ENCODE measurements at regions not wholly inside any gene's neighbourhood (a gene's known extent, or its start where the extent isn't known, plus 50 kb on each side); places are given as distances from the start of the nearest gene placed in this dataset.

DNA sequence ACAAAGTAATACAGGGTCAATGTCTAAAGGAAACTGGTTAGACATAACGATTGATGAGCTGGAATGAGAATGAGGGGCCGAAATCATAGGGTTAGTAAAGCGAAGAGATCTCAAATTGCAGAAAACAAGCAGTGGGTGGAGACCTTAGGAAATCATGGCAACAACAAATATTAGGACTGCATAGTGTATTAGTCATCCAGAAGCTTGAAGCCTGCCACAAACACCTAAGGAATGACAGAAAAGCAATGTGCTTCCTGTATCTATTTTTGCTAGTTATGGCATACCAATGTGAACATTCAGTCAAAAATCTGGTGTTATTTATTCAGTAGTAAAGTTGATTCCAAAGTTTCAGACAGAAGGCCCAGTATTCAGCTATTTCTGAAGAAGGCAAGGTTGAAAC, 410.9 kb upstream of the CT83 start:
- 61 to 80% methylated on average over 2 to 3 of the region's 3 CpGs for WGBS, 2 donors (ENCODE audit: low coverage in 1 of 2)
- H3K4me1 ChIP-seq, result no peaks in the 10 kb centered on the region
- intact Hi-C loops (cut with DNase I; ENCODE audit: low total_unique reads) (no loop called here), in situ Hi-C loops (cut with MboI; ENCODE audit: low pct_ligation_motif_present in 1 of 4, low pct_unique_long_range_greater_than_20kb in 1 of 4, low sequenced_read_pairs in 3 of 4) (no loop called here)
- no peak overlapping the region for H3K4me3 ChIP-seq
- no peaks in the 10 kb centered on the region for H3K27me3 ChIP-seq
- H3K9me3 ChIP-seq, result no peaks in the 10 kb centered on the region
- DNase-seq, result no peak
- no peaks in the 10 kb centered on the region for H3K36me3 ChIP-seq
- TF ChIP-seq EP300 (IDR thresholded peaks at IDR 0.05; ENCODE audit: low read depth) (no peak), POLR2A (IDR thresholded peaks at IDR 0.05) (no peak), POLR2AphosphoS5 (IDR thresholded peaks at IDR 0.05) (no peak)
- TF ChIP-seq, protein P1, sequence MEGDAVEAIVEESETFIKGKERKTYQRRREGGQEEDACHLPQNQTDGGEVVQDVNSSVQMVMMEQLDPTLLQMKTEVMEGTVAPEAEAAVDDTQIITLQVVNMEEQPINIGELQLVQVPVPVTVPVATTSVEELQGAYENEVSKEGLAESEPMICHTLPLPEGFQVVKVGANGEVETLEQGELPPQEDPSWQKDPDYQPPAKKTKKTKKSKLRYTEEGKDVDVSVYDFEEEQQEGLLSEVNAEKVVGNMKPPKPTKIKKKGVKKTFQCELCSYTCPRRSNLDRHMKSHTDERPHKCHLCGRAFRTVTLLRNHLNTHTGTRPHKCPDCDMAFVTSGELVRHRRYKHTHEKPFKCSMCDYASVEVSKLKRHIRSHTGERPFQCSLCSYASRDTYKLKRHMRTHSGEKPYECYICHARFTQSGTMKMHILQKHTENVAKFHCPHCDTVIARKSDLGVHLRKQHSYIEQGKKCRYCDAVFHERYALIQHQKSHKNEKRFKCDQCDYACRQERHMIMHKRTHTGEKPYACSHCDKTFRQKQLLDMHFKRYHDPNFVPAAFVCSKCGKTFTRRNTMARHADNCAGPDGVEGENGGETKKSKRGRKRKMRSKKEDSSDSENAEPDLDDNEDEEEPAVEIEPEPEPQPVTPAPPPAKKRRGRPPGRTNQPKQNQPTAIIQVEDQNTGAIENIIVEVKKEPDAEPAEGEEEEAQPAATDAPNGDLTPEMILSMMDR (IDR thresholded peaks at IDR 0.05), result no peak
- H3K27ac ChIP-seq, result no peak overlapping the region

DNA sequence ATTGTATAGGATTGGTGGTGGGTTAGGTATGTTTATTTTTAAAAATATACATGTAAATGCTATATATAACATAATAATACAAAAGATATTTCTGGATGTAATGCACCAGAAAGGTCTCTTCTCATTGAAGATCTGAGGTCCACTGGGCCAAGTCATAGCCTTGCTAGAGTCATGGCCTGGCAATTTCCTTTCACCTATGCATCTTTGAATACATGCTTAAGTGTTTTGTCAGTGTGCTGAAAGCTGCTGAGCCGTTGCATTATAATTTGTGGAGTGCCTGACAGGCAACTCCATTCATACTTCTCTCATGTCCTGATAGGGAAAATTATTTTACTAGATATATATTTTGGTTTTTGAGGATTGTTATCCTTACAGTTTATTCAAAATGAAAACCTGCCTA, 410.2 kb upstream of the CT83 start:
- in situ Hi-C loops (cut with MboI; ENCODE audit: low pct_ligation_motif_present in 1 of 4, low pct_unique_long_range_greater_than_20kb in 1 of 4, low sequenced_read_pairs in 3 of 4), result no loop called here
- H3K9me3 ChIP-seq, result no peaks in the 10 kb centered on the region
- no peaks in the 10 kb centered on the region for H3K4me1 ChIP-seq
- no peak for DNase-seq
- H3K4me3 ChIP-seq, result no peak overlapping the region
- H3K36me3 ChIP-seq, result no peaks in the 10 kb centered on the region
- H3K27ac ChIP-seq, result no peak overlapping the region
- intact Hi-C loops (cut with DNase I; ENCODE audit: low total_unique reads), result no loop called here
- TF ChIP-seq POLR2AphosphoS5 (IDR thresholded peaks at IDR 0.05) (no peak), EP300 (IDR thresholded peaks at IDR 0.05; ENCODE audit: low read depth) (no peak), POLR2A (IDR thresholded peaks at IDR 0.05) (no peak)
- TF ChIP-seq, protein P1 (IDR thresholded peaks at IDR 0.05), result no peak
- no peaks in the 10 kb centered on the region for H3K27me3 ChIP-seq
- WGBS, 2 donors (ENCODE audit: low coverage in 1 of 2), result 63 to 80% methylated on average over 1 of the region's 1 CpG

DNA sequence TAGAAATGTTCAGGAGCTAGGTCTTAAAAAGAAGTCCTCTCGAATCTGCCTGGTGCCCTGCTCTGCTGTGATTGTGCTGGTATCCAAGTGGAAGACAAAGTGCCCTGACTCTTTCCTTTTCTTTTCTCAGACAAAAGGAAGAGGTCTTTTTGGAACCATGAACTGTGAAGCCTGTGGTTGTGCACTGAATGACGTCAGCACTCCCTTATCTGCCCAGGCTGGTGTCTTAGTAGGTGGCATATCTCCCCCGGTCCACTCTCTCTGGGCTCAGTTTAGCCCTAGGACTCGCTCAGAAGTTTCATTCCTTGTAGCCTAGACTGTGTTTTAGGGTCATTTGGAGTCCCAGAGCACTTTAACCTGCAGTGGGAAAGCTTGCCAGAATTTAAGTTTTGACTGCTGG, 400.3 kb upstream of the CT83 start:
- Histone ChIP-seq H3K4me3 (no peak overlapping the region), H3K4me1 (no peaks in the 10 kb centered on the region), H3K27ac (no peak overlapping the region), H3K36me3 (no peaks in the 10 kb centered on the region), H3K27me3 (no peaks in the 10 kb centered on the region), H3K9me3 (no peaks in the 10 kb centered on the region)
- in situ Hi-C loops (cut with MboI; ENCODE audit: low pct_ligation_motif_present in 1 of 4, low pct_unique_long_range_greater_than_20kb in 1 of 4, low sequenced_read_pairs in 3 of 4) (no loop called here), intact Hi-C loops (cut with DNase I; ENCODE audit: low total_unique reads) (no loop called here)
- TF ChIP-seq EP300 (IDR thresholded peaks at IDR 0.05; ENCODE audit: low read depth), result no peak
- TF ChIP-seq POLR2AphosphoS5 (IDR thresholded peaks at IDR 0.05), result no peak
- TF ChIP-seq, protein P1 (IDR thresholded peaks at IDR 0.05), result no peak
- no peak for TF ChIP-seq POLR2A (IDR thresholded peaks at IDR 0.05)
- no peak for DNase-seq
- 69% methylated on average over 4 of the region's 4 CpGs; no CpG with 5 or more reads in 1 of the 2 donors for WGBS, 2 donors (ENCODE audit: low coverage in 1 of 2)

DNA sequence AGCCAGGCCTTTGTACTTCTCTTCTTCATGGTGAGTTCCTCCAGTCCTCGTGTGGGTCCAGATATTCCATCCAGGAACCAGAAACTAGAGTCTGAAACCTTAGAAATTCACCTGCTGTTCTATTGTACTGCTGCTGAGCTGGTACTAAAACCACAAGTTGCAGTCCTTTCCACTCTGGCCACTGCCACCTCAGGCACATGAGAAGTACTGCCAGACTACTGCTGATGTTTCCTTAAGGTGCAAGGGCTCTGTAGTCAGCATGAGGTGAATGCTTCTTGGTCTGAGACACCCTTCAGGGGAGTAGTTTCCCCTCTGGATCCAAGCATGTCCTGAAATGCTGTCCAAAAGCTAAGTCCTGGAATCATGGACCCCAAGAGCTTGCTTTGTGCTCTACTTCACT, 399.6 kb upstream of the CT83 start:
- intact Hi-C loops (cut with DNase I; ENCODE audit: low total_unique reads), result no loop called here
- TF ChIP-seq POLR2AphosphoS5 (IDR thresholded peaks at IDR 0.05), result no peak
- TF ChIP-seq EP300 (IDR thresholded peaks at IDR 0.05; ENCODE audit: low read depth), result no peak
- TF ChIP-seq POLR2A (IDR thresholded peaks at IDR 0.05), result no peak
- TF ChIP-seq, protein P1 (IDR thresholded peaks at IDR 0.05), result no peak
- Histone ChIP-seq H3K27ac (no peak overlapping the region), H3K9me3 (no peaks in the 10 kb centered on the region), H3K4me3 (no peak overlapping the region), H3K36me3 (no peaks in the 10 kb centered on the region), H3K4me1 (no peaks in the 10 kb centered on the region), H3K27me3 (no peaks in the 10 kb centered on the region)
- in situ Hi-C loops (cut with MboI; ENCODE audit: low pct_ligation_motif_present in 1 of 4, low pct_unique_long_range_greater_than_20kb in 1 of 4, low sequenced_read_pairs in 3 of 4), result no loop called here
- no peak for DNase-seq
- WGBS, 2 donors (ENCODE audit: low coverage in 1 of 2), result 13% methylated on average over 1 of the region's 1 CpG; no CpG with 5 or more reads in 1 of the 2 donors
